GM23338 (cell line): ENCODE measurements at regions not wholly inside any gene's neighbourhood (a gene's known extent, or its start where the extent isn't known, plus 50 kb on each side); places are given as distances from the start of the nearest gene placed in this dataset.

Experiments
- ATAC-seq: fragments of 200-7000 bp; cut with Tn5 transposase; 3 replicates; pipeline ENCODE4 v1.9.1; 2020
- DNase-seq: peaks from one replicate; pipeline ENCODE4 v3.0.0-alpha.2; 2015; ENCODE audit warnings: low spot score
- H2AFZ ChIP-seq: fragments of 200-600 bp; sonication (generic); 2 replicates; pipeline ENCODE4 v1.8.0; 2016; ENCODE audit warnings: antibody characterized with exemption, mild to moderate bottlenecking, moderate library complexity
- H3F3A ChIP-seq: fragments of 200-600 bp; sonication (generic); replicated peaks from 2 replicates; pipeline ENCODE4 v1.8.0; 2017; ENCODE audit warnings: antibody characterized with exemption, mixed run types, low read depth
- H3K27ac ChIP-seq: fragments of 200-600 bp; sonication (generic); 2 replicates; pipeline ENCODE4 v1.6.1; 2016; ENCODE audit warnings: low read depth
- H3K27me3 ChIP-seq: fragments of 200-600 bp; sonication (generic); 2 replicates; pipeline ENCODE4 v1.8.0; 2016; ENCODE audit warnings: mild to moderate bottlenecking, mixed run types, moderate library complexity; ENCODE audit not compliant: insufficient read depth
- H3K36me3 ChIP-seq: fragments of 200-600 bp; sonication (generic); 2 replicates; pipeline ENCODE4 v1.8.0; 2016; ENCODE audit warnings: mild to moderate bottlenecking; ENCODE audit not compliant: insufficient read depth
- H3K4me1 ChIP-seq: fragments of 200-600 bp; sonication (generic); 2 replicates; pipeline ENCODE4 v1.8.0; 2016; ENCODE audit warnings: mild to moderate bottlenecking, moderate library complexity; ENCODE audit not compliant: insufficient read depth
- H3K4me2 ChIP-seq: fragments of 200-600 bp; sonication (generic); 2 replicates; pipeline ENCODE4 v1.7.1; 2017; ENCODE audit warnings: mixed run types
- H3K4me3 ChIP-seq: fragments of 200-600 bp; sonication (generic); 2 replicates; pipeline ENCODE4 v1.6.1; 2016; ENCODE audit warnings: mixed run types
- H3K79me2 ChIP-seq: fragments of 200-600 bp; sonication (generic); replicated peaks from 2 replicates; pipeline ENCODE4 v1.8.0; 2017; ENCODE audit warnings: mild to moderate bottlenecking; ENCODE audit not compliant: insufficient read depth
- H3K9me2 ChIP-seq: fragments of 200-600 bp; sonication (generic); 2 replicates; pipeline ENCODE4 v1.8.0; 2017; ENCODE audit not compliant: insufficient read depth
- H4K20me1 ChIP-seq: fragments of 200-600 bp; sonication (generic); replicated peaks from 2 replicates; pipeline ENCODE4 v1.8.0; 2017; ENCODE audit warnings: mild to moderate bottlenecking; ENCODE audit not compliant: insufficient read depth
- H3K27ac Mint-ChIP-seq: 2 replicates; pipeline ENCODE4 v1.8.0; 2020; ENCODE audit warnings: inconsistent platforms, mild to moderate bottlenecking, moderate library complexity, mixed read lengths
- H3K27me3 Mint-ChIP-seq: 3 replicates; pipeline ENCODE4 v1.8.0; 2022; ENCODE audit warnings: low read depth, mild to moderate bottlenecking, moderate library complexity, mixed read lengths, inconsistent platforms; ENCODE audit not compliant: insufficient read depth, poor library complexity
- H3K36me3 Mint-ChIP-seq: 3 replicates; pipeline ENCODE4 v1.8.0; 2021; ENCODE audit warnings: low read depth, mild to moderate bottlenecking, inconsistent platforms, moderate library complexity, mixed read lengths
- H3K4me1 Mint-ChIP-seq: 3 replicates; pipeline ENCODE4 v1.8.0; 2020; ENCODE audit warnings: mild to moderate bottlenecking, inconsistent platforms, mixed read lengths
- H3K4me3 Mint-ChIP-seq: 3 replicates; pipeline ENCODE4 v1.8.0; 2021; ENCODE audit warnings: moderate library complexity, mild to moderate bottlenecking, inconsistent platforms, mixed read lengths
- H3K9me3 Mint-ChIP-seq: 3 replicates; pipeline ENCODE4 v1.8.0; 2020; ENCODE audit warnings: moderate library complexity, mild to moderate bottlenecking, inconsistent platforms, mixed read lengths
- CREB1 ChIP-seq: fragments of 250-450 bp; sonication (Bioruptor Pico); IDR thresholded peaks from 2 replicates; pipeline ENCODE4 v1.5.0; 2020; ENCODE audit warnings: low read depth, mild to moderate bottlenecking, moderate library complexity
- EZH2 ChIP-seq: fragments of 200-600 bp; sonication (generic); IDR thresholded peaks from one replicate; pipeline ENCODE4 v1.8.0; 2017; ENCODE audit warnings: antibody characterized with exemption, mild to moderate bottlenecking, low read depth; ENCODE audit not compliant: unreplicated experiment
- EZH2phosphoT487 ChIP-seq: fragments of 200-600 bp; sonication (generic); IDR thresholded peaks from one replicate; pipeline ENCODE4 v1.8.1; 2018; ENCODE audit warnings: antibody characterized with exemption; ENCODE audit not compliant: unreplicated experiment
- JUNB ChIP-seq: IDR thresholded peaks from one replicate; pipeline ENCODE4 v1.6.1; 2016; ENCODE audit warnings: antibody characterized with exemption; ENCODE audit not compliant: unreplicated experiment
- NANOG ChIP-seq: IDR thresholded peaks from 2 replicates; pipeline ENCODE4 v1.6.1; 2016; ENCODE audit warnings: antibody characterized with exemption, borderline replicate concordance
- STAT1 ChIP-seq: IDR thresholded peaks from one replicate; pipeline ENCODE4 v1.6.1; 2016; ENCODE audit warnings: antibody characterized with exemption; ENCODE audit not compliant: unreplicated experiment
- ZNF331 ChIP-seq: fragments of 250-450 bp; sonication (Bioruptor Pico); IDR thresholded peaks from 2 replicates; pipeline ENCODE4 v1.5.0; 2020; ENCODE audit warnings: low read depth, mild to moderate bottlenecking, moderate library complexity
- TF ChIP-seq, protein P1 (sequence below), 2 experiments: fragments of 200-600 bp in 1 of 2; sonication (generic) in 1 of 2; conservative IDR thresholded peaks; 2 replicates each; pipeline versions ENCODE4 v1.5.1 to v1.6.1; 2016 to 2017; ENCODE audit warnings: antibody characterized with exemption in 2 of 2, low read depth in 2 of 2, mild to moderate bottlenecking in 2 of 2, moderate library complexity in 1 of 2
- TF ChIP-seq, protein P2 (sequence below): IDR thresholded peaks from one replicate; pipeline ENCODE4 v1.6.1; 2018; ENCODE audit warnings: antibody characterized with exemption; ENCODE audit not compliant: unreplicated experiment

DNA sequence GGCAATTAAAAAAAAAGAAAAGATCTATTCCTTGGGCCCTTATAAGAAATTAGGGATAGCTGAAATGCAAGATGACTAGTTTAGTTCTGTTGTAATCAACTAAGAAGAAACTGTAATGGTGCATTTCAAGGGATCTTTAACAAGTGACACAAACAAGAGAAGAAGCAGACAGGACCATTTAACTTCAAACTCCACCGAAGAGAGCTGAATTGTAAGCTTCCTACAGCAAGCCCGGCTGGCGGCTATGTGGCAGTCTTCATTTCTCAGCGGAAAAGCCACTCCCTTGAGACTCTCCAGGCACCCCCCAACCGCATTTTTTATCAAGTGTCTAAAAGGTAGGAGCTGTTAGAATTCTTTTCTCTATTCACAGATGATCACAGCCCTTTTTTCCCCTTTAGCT lies 305.2 kb upstream of the ZNF507 start (continued):
- TF ChIP-seq ZNF331 (CRISPR knock-in tag) (no peak), EZH2phosphoT487 (no peak), NANOG (no peak), JUNB (no peak)

DNA sequence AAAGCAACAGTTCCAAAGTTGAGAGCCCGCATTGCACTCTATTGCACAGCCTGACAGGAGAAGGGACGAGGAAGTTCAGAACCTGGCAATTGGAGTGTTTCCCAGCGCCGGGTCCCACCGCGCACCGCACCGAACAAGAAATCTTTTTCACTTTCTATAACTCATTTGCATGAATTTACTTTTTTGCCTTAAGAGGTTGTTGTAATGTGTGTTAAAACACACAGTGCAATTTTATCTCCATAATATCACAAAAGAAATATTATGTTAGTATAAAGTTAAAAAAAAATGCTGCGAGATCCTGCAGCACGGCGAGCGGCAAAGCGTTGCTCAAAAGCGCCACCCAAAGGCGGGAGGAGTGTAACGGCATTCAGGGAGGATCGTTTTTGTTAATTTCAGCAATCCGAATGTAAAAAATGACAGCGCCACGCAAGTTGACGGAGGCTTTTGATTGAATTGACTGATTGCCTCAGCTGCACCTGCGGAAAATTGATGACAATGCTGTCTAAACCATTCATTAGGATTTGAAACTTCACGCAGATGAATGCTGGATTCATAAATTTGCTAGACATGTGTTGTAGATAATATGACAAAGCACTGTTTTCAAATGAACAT lies 303.6 kb upstream of the ZNF507 start:
- H3K4me1 Mint-ChIP-seq, result peaks cover 26% of the 10 kb centered on the region
- Histone ChIP-seq H3K27ac (no peak overlapping the region), H3K27me3 (peaks cover 10% of the 10 kb centered on the region), H4K20me1 (no peaks in the 10 kb centered on the region), H3K36me3 (no peaks in the 10 kb centered on the region), H3K4me1 (peaks cover 2% of the 10 kb centered on the region), H3K4me3 (peak overlapping the region; percentile 50), H3K4me2 (peak overlapping the region; percentile 71), H3K9me2 (no peaks in the 10 kb centered on the region), H3K79me2 (no peaks in the 10 kb centered on the region), H3F3A (no peaks in the 10 kb centered on the region), H2AFZ (peak overlapping the region; percentile 87)
- ATAC-seq (peak; percentile 75), DNase-seq (peak; percentile 74)
- peaks cover 3% of the 10 kb centered on the region for H3K27me3 Mint-ChIP-seq
- TF ChIP-seq, protein P1, sequence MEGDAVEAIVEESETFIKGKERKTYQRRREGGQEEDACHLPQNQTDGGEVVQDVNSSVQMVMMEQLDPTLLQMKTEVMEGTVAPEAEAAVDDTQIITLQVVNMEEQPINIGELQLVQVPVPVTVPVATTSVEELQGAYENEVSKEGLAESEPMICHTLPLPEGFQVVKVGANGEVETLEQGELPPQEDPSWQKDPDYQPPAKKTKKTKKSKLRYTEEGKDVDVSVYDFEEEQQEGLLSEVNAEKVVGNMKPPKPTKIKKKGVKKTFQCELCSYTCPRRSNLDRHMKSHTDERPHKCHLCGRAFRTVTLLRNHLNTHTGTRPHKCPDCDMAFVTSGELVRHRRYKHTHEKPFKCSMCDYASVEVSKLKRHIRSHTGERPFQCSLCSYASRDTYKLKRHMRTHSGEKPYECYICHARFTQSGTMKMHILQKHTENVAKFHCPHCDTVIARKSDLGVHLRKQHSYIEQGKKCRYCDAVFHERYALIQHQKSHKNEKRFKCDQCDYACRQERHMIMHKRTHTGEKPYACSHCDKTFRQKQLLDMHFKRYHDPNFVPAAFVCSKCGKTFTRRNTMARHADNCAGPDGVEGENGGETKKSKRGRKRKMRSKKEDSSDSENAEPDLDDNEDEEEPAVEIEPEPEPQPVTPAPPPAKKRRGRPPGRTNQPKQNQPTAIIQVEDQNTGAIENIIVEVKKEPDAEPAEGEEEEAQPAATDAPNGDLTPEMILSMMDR (conservative IDR thresholded peaks at IDR 0.05; ENCODE audit: low read depth in 2 of 2), result peak; percentile 75 to 97
- TF ChIP-seq JUNB, result no peak
- no peaks in the 10 kb centered on the region for H3K36me3 Mint-ChIP-seq
- peak overlapping the region; percentile 78 for H3K4me3 Mint-ChIP-seq
- H3K27ac Mint-ChIP-seq, result no peak overlapping the region
- H3K9me3 Mint-ChIP-seq, result no peaks in the 10 kb centered on the region

DNA sequence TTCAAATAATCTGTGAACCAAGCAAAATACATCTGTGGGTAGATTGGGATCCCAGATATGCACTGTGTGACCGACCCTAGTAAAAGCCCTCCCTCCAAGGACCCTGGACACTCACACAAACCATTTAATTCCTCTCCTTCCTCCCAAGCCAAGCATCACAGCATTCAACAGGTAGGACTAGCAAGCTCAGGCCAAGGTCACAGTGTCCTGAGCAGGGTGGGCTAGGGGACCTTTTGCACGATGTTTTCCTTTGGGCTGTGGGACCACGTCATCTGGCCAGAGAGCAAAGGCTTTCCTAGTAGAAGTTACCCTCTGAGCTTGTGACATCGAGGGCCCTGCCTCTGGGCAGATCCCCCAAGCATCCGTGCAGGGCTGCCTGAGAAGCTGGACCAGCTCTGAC lies 297.6 kb upstream of the ZNF507 start:
- Mint-ChIP-seq H3K36me3 (peaks cover 3% of the 10 kb centered on the region; the same call in 1 of the 3 replicates), H3K4me3 (no peak overlapping the region), H3K9me3 (peaks cover 2% of the 10 kb centered on the region; the same call in 1 of the 3 replicates), H3K4me1 (peaks cover 11% of the 10 kb centered on the region), H3K27me3 (peaks cover 8% of the 10 kb centered on the region), H3K27ac (no peak overlapping the region)
- Histone ChIP-seq H4K20me1 (no peaks in the 10 kb centered on the region), H3K27me3 (no peaks in the 10 kb centered on the region), H3K9me2 (peaks cover 5% of the 10 kb centered on the region; the same call in 1 of the 2 replicates), H3K4me1 (no peaks in the 10 kb centered on the region; the same call in 1 of the 2 replicates), H3K27ac (no peak overlapping the region), H2AFZ (no peak overlapping the region), H3K4me2 (no peak overlapping the region), H3K36me3 (no peaks in the 10 kb centered on the region), H3K79me2 (no peaks in the 10 kb centered on the region), H3K4me3 (no peak overlapping the region), H3F3A (no peaks in the 10 kb centered on the region)
- DNase-seq (no peak), ATAC-seq (no peak)
- TF ChIP-seq JUNB, result no peak
- no peak for TF ChIP-seq EZH2
- TF ChIP-seq, protein P2, sequence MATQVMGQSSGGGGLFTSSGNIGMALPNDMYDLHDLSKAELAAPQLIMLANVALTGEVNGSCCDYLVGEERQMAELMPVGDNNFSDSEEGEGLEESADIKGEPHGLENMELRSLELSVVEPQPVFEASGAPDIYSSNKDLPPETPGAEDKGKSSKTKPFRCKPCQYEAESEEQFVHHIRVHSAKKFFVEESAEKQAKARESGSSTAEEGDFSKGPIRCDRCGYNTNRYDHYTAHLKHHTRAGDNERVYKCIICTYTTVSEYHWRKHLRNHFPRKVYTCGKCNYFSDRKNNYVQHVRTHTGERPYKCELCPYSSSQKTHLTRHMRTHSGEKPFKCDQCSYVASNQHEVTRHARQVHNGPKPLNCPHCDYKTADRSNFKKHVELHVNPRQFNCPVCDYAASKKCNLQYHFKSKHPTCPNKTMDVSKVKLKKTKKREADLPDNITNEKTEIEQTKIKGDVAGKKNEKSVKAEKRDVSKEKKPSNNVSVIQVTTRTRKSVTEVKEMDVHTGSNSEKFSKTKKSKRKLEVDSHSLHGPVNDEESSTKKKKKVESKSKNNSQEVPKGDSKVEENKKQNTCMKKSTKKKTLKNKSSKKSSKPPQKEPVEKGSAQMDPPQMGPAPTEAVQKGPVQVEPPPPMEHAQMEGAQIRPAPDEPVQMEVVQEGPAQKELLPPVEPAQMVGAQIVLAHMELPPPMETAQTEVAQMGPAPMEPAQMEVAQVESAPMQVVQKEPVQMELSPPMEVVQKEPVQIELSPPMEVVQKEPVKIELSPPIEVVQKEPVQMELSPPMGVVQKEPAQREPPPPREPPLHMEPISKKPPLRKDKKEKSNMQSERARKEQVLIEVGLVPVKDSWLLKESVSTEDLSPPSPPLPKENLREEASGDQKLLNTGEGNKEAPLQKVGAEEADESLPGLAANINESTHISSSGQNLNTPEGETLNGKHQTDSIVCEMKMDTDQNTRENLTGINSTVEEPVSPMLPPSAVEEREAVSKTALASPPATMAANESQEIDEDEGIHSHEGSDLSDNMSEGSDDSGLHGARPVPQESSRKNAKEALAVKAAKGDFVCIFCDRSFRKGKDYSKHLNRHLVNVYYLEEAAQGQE, result no peak
- no peak for TF ChIP-seq STAT1
- no peak for TF ChIP-seq CREB1
- TF ChIP-seq EZH2phosphoT487, result no peak
- TF ChIP-seq, protein P1 (conservative IDR thresholded peaks at IDR 0.05; ENCODE audit: low read depth in 2 of 2), result no peak
